ENCODE measurements at regions not wholly inside any gene's neighbourhood (a gene's known extent, or its start where the extent isn't known, plus 50 kb on each side); places are given as distances from the start of the nearest gene placed in this dataset.

GRCh38 chr4:132893787-132894186, 255.3 kb upstream of the PCDH10 start:
- TF ChIP-seq CTCF (IDR thresholded peaks at IDR 0.05) (no peak), POLR2A (IDR thresholded peaks at IDR 0.05) (no peak)

Measured in lower leg skin (tissue), 3 donors.